Heart right ventricle (tissue), 16 donors: ENCODE measurements at regions not wholly inside any gene's neighbourhood (a gene's known extent, or its start where the extent isn't known, plus 50 kb on each side); places are given as distances from the start of the nearest gene placed in this dataset.

ENCODE experiments used
- ATAC-seq, 8 donors: fragments of 200-7000 bp; cut with Tn5 transposase; one replicate each; pipeline ENCODE4 v1.9.1; 2020; ENCODE audit warnings: mild to moderate bottlenecking in 8 of 8, moderate library complexity in 8 of 8, moderate number of reproducible peaks in 1 of 8
- DNase-seq, 2 donors: peaks; one replicate each; pipeline ENCODE4 v3.0.0-alpha.2; 2020
- H3K27ac ChIP-seq, 10 donors: fragments of 200-600 bp; sonication (generic) in 2 of 10; one replicate each; pipeline versions ENCODE4 v1.5.0 to v1.8.0; 2020 to 2022; ENCODE audit warnings: mild to moderate bottlenecking in 3 of 10
- H3K27me3 ChIP-seq, 7 donors: fragments of 200-600 bp; one replicate each; pipeline ENCODE4 v1.8.0; 2021 to 2022; ENCODE audit warnings: mild to moderate bottlenecking in 2 of 7
- H3K36me3 ChIP-seq, 9 donors: fragments of 200-600 bp; sonication (generic) in 1 of 9; one replicate each; pipeline versions ENCODE4 v1.5.0 to v1.8.0; 2020 to 2022; ENCODE audit warnings: mild to moderate bottlenecking in 2 of 9
- H3K4me1 ChIP-seq, 9 donors: fragments of 200-600 bp; sonication (generic) in 1 of 9; one replicate each; pipeline versions ENCODE4 v1.5.0 to v1.8.0; 2020 to 2022; ENCODE audit warnings: mild to moderate bottlenecking in 4 of 9
- H3K4me3 ChIP-seq, 10 donors: fragments of 200-600 bp; sonication (generic) in 2 of 10; one replicate each; pipeline versions ENCODE4 v1.5.0 to v1.8.0; 2020 to 2022; ENCODE audit warnings: mild to moderate bottlenecking in 7 of 10, moderate library complexity in 2 of 10
- H3K9me3 ChIP-seq, 11 donors: fragments of 200-600 bp in 10 of 11; sonication (generic) in 2 of 11; one replicate each; pipeline versions ENCODE4 v1.5.0 to v1.8.0; 2013 to 2022; ENCODE audit warnings: mild to moderate bottlenecking in 2 of 11, control low read depth in 1 of 11, moderate library complexity in 1 of 11
- WGBS, 2 donors: extraction: QIAGEN DNeasy Blood & Tissue Kit; methylation state at CpG; one replicate each; pipeline ENCODE4 v1.1.7; 2013; ENCODE audit warnings: inconsistent platforms in 1 of 2; 5-methylcytosine and 5-hydroxymethylcytosine counted together
- intact Hi-C, 10 donors: fragments of 100-400 bp; cut with DNase I; formaldehyde crosslinking; loops; one replicate each; pipeline versions ENCODE4 v1.11.1 to v1.14.2; 2022
- TF ChIP-seq, protein P1 (sequence below), 9 donors: fragments of 200-600 bp; sonication (generic) in 2 of 9; IDR thresholded peaks; one replicate each; pipeline versions ENCODE4 v1.5.0 to v1.8.0; 2021 to 2022; ENCODE audit warnings: antibody characterized with exemption in 9 of 9, mild to moderate bottlenecking in 5 of 9, moderate library complexity in 1 of 9
- donor health status: Arrhythmogenic right ventricular cardiomyopathy.
- donor health status: ischemic (EF 13 %, LVEDD 7.1; RV severe dilation, severe dysfunction).
- donor health status: healthy with polysubstance abuse.
- donor health status: DM: no; HTN: yes; CAD: no.
- donor health status: DM: no; HTN: no; CAD: no.
- donor health status: ischemic (EF 25% LVEDD 6.9; RV normal size, moderate dysfunction).
- donor health status: ischemic (EF 25% LVEDD 5.7; RV mildly dilated, moderate dysfunction).
- donor health status: healthy.
- donor health status: DM: yes; HTN: yes; CAD: no.
- donor health status: Ischemic cardiomyopathy.
- donor health status: ischemic (EF 35%, LVEDD 5.7; RV mildly dilated, moderate dysfunction).
- donor health status: nonischemic (EF 11% LVEDD 7.7; RV severe dilation, severe dysfunction).
- donor health status: DM: yes; HTN: yes; CAD: no.
- donor health status: PGD.
- donor health status: ischemic (EF 29% LVEDD 5.4; RV normal size, mild dysfunction).
- donor health status: nonischemic (EF 23%, LVEDD 6.1; RV moderate dilation, normal function).

- H3K27ac ChIP-seq: no peak overlapping the region
- TF ChIP-seq, protein P1, sequence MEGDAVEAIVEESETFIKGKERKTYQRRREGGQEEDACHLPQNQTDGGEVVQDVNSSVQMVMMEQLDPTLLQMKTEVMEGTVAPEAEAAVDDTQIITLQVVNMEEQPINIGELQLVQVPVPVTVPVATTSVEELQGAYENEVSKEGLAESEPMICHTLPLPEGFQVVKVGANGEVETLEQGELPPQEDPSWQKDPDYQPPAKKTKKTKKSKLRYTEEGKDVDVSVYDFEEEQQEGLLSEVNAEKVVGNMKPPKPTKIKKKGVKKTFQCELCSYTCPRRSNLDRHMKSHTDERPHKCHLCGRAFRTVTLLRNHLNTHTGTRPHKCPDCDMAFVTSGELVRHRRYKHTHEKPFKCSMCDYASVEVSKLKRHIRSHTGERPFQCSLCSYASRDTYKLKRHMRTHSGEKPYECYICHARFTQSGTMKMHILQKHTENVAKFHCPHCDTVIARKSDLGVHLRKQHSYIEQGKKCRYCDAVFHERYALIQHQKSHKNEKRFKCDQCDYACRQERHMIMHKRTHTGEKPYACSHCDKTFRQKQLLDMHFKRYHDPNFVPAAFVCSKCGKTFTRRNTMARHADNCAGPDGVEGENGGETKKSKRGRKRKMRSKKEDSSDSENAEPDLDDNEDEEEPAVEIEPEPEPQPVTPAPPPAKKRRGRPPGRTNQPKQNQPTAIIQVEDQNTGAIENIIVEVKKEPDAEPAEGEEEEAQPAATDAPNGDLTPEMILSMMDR (IDR thresholded peaks at IDR 0.05): no peak
- intact Hi-C loops: no loop called here
- no peaks in the 10 kb centered on the region for H3K9me3 ChIP-seq
- ATAC-seq (no peak), DNase-seq (no peak)
- WGBS, 2 donors: 94 to 97% methylated on average over 2 of the region's 2 CpGs
- no peak overlapping the region for H3K4me3 ChIP-seq
- H3K4me1 ChIP-seq: no peaks in the 10 kb centered on the region
- no peaks in the 10 kb centered on the region for H3K36me3 ChIP-seq
- H3K27me3 ChIP-seq: no peaks in the 10 kb centered on the region
Measured at GRCh38 chr11:96963375-96963774, 573.6 kb downstream of the JRKL start.

DNA sequence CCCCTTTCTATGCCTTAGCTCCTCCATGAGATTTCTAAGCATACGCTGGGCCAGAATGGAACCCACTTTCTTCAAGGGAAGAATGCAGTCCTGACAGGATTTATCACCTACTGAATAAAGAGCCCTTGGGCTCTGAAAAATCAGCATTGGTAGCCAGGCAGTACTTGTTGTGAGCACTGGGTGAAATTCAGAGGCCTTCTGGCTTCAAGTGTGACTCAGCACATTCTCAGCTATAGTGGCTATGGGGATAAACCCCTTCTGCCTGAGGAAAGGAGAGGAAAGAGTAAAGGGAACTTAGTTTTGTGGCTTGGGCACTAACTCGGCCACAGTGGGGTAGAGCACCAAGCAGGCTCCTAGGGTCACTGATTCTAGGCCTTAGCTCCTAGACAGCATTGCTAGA, 574.8 kb downstream of the JRKL start:
- H3K4me3 ChIP-seq: no peak overlapping the region
- TF ChIP-seq, protein P1 (IDR thresholded peaks at IDR 0.05): no peak
- no peaks in the 10 kb centered on the region for H3K4me1 ChIP-seq
- no peaks in the 10 kb centered on the region for H3K9me3 ChIP-seq
- no peak overlapping the region for H3K27ac ChIP-seq
- H3K27me3 ChIP-seq: no peaks in the 10 kb centered on the region
- intact Hi-C loops: no loop called here
- 76 to 87% methylated on average over 2 of the region's 2 CpGs for WGBS, 2 donors
- H3K36me3 ChIP-seq: no peaks in the 10 kb centered on the region
- DNase-seq (no peak), ATAC-seq (no peak)

- no peaks in the 10 kb centered on the region for H3K36me3 ChIP-seq
- H3K9me3 ChIP-seq: no peaks in the 10 kb centered on the region
- no peak overlapping the region for H3K4me3 ChIP-seq
- DNase-seq: no peak
- 70 to 83% methylated on average over 1 of the region's 1 CpG for WGBS, 2 donors
- no peak overlapping the region for H3K27ac ChIP-seq
- intact Hi-C loops: no loop called here
- H3K27me3 ChIP-seq: no peaks in the 10 kb centered on the region
- TF ChIP-seq, protein P1 (IDR thresholded peaks at IDR 0.05): no peak
- no peak for ATAC-seq
- H3K4me1 ChIP-seq: no peaks in the 10 kb centered on the region
Measured at GRCh38 chr11:96967616-96968015, 577.8 kb downstream of the JRKL start.

DNA sequence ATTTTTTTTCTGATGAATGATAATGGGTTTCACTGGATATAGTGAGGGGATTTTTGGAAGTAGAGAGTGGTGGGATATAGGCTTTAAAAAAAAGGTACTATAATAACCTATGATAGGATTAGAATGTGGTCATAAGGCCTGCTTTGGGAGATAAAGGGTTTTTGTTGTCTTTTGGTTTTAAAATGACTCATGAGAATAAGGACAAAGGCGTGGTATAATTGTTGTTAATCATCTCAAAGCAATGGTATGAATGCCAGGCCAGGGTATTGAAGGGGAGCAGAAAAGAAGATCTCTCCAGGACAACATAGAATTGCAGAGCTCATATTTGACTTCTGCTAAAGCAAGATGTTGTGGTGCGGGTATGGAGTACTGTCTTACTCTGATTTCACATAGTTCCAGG, 579.4 kb downstream of the JRKL start:
- Histone ChIP-seq H3K4me1 (no peaks in the 10 kb centered on the region), H3K9me3 (no peaks in the 10 kb centered on the region), H3K27ac (no peak overlapping the region), H3K27me3 (no peaks in the 10 kb centered on the region), H3K36me3 (no peaks in the 10 kb centered on the region), H3K4me3 (no peak overlapping the region)
- DNase-seq (no peak), ATAC-seq (no peak)
- TF ChIP-seq, protein P1 (IDR thresholded peaks at IDR 0.05): no peak
- WGBS, 2 donors: 71 to 88% methylated on average over 2 of the region's 2 CpGs
- intact Hi-C loops: no loop called here

GRCh38 chr11:96978751-96979150, 588.9 kb downstream of the JRKL start:
- Histone ChIP-seq H3K9me3 (no peaks in the 10 kb centered on the region), H3K27me3 (no peaks in the 10 kb centered on the region), H3K4me1 (no peaks in the 10 kb centered on the region), H3K27ac (no peak overlapping the region), H3K36me3 (no peaks in the 10 kb centered on the region), H3K4me3 (no peak overlapping the region)
- TF ChIP-seq, protein P1 (IDR thresholded peaks at IDR 0.05): no peak
- 34 to 50% methylated on average over 2 of the region's 2 CpGs for WGBS, 2 donors
- intact Hi-C loops: no loop called here
- DNase-seq (no peak), ATAC-seq (no peak)
